DND-41 (cell line): ENCODE measurements at regions not wholly inside any gene's neighbourhood (a gene's known extent, or its start where the extent isn't known, plus 50 kb on each side); places are given as distances from the start of the nearest gene placed in this dataset.

Source experiments
- ATAC-seq: fragments of 200-7000 bp; cut with Tn5 transposase; 3 replicates; pipeline ENCODE4 v1.9.1; 2021; ENCODE audit warnings: low read depth; ENCODE audit not compliant: insufficient read depth
- DNase-seq: peaks from one replicate; pipeline ENCODE4 v3.0.0-alpha.2; 2020
- H2AFZ ChIP-seq: 2 replicates; pipeline ENCODE4 v1.6.0; 2012; ENCODE audit warnings: low read depth, low read length
- H3K27ac ChIP-seq: 2 replicates; pipeline ENCODE4 v1.5.1; 2012; ENCODE audit warnings: low read length, inconsistent platforms
- H3K27me3 ChIP-seq: fragments of 200-600 bp; sonication (generic); 2 replicates; pipeline ENCODE4 v1.6.0; 2012; ENCODE audit warnings: low read length, mild to moderate bottlenecking, inconsistent platforms; ENCODE audit not compliant: insufficient read depth, poor library complexity
- H3K36me3 ChIP-seq: 2 replicates; pipeline ENCODE4 v1.5.1; 2012; ENCODE audit warnings: low read length, inconsistent platforms; ENCODE audit not compliant: insufficient read depth
- H3K4me1 ChIP-seq: 2 replicates; pipeline ENCODE4 v1.5.1; 2012; ENCODE audit warnings: mild to moderate bottlenecking, low read length; ENCODE audit not compliant: insufficient read depth
- H3K4me2 ChIP-seq: 2 replicates; pipeline ENCODE4 v1.6.0; 2012; ENCODE audit warnings: mild to moderate bottlenecking, moderate library complexity, low read length, inconsistent platforms; ENCODE audit not compliant: insufficient read depth
- H3K4me3 ChIP-seq, 2 experiments: fragments of 200-600 bp in 1 of 2; shearing (Covaris generic) in 1 of 2; 2 replicates each; pipeline ENCODE4 v1.5.1; 2012 to 2016; ENCODE audit warnings: inconsistent platforms in 2 of 2, low read length in 2 of 2, mild to moderate bottlenecking in 2 of 2, low read depth in 1 of 2, moderate library complexity in 1 of 2
- H3K79me2 ChIP-seq: 2 replicates; pipeline ENCODE4 v1.6.0; 2012; ENCODE audit warnings: low read length, inconsistent platforms; ENCODE audit not compliant: insufficient read depth
- H3K9ac ChIP-seq: 2 replicates; pipeline ENCODE4 v1.6.0; 2012; ENCODE audit warnings: low read depth, mild to moderate bottlenecking, inconsistent platforms, low read length, moderate library complexity
- H3K9me3 ChIP-seq: 2 replicates; pipeline ENCODE4 v1.5.1; 2012; ENCODE audit warnings: low read length, moderate library complexity, mild to moderate bottlenecking, inconsistent platforms; ENCODE audit not compliant: insufficient read depth, severe bottlenecking
- H4K20me1 ChIP-seq: 2 replicates; pipeline ENCODE4 v1.6.0; 2012; ENCODE audit warnings: low read length; ENCODE audit not compliant: insufficient read depth
- CTCF ChIP-seq: IDR thresholded peaks from 2 replicates; pipeline ENCODE4 v1.5.1; 2012; ENCODE audit warnings: borderline replicate concordance, low read length, moderate library complexity, mild to moderate bottlenecking; ENCODE audit not compliant: poor library complexity, severe bottlenecking; ENCODE audit errors: extremely low read depth
- EZH2 ChIP-seq: IDR thresholded peaks from 3 replicates; pipeline ENCODE4 v1.6.1; 2012; ENCODE audit warnings: borderline replicate concordance, low read depth, mild to moderate bottlenecking, moderate library complexity, low read length, inconsistent platforms; ENCODE audit not compliant: severe bottlenecking

GRCh38 chrX:38890326-38890725, 89.1 kb downstream of the MID1IP1 start:
- Histone ChIP-seq H3K9ac (no peak overlapping the region), H4K20me1 (no peaks in the 10 kb centered on the region), H3K4me2 (no peak overlapping the region), H3K27ac (0 out of 2 replicates have a peak overlapping the region, but pooled peaks have one; percentile 92), H3K36me3 (no peaks in the 10 kb centered on the region), H3K4me3 (no peak overlapping the region), H3K4me1 (peaks cover 28% of the 10 kb centered on the region), H3K79me2 (no peaks in the 10 kb centered on the region), H2AFZ (no peak overlapping the region), H3K9me3 (no peaks in the 10 kb centered on the region), H3K27me3 (no peaks in the 10 kb centered on the region)
- ATAC-seq = no peak
- TF ChIP-seq CTCF = no peak
- no peak for TF ChIP-seq EZH2
- DNase-seq = no peak

GRCh38 chrX:38890963-38891362, 89.7 kb downstream of the MID1IP1 start:
- Histone ChIP-seq H3K36me3 (no peaks in the 10 kb centered on the region), H3K27ac (peak overlapping the region; percentile 92), H3K27me3 (no peaks in the 10 kb centered on the region), H3K9me3 (no peaks in the 10 kb centered on the region), H3K9ac (0 out of 2 replicates have a peak overlapping the region, but pooled peaks have one; percentile 41), H3K4me3 (no peak overlapping the region; a peak in 1 of 4 replicates), H3K79me2 (no peaks in the 10 kb centered on the region), H3K4me1 (peaks cover 24% of the 10 kb centered on the region), H2AFZ (no peak overlapping the region), H3K4me2 (peak overlapping the region; percentile 45; the same call in 1 of the 2 replicates), H4K20me1 (no peaks in the 10 kb centered on the region)
- TF ChIP-seq CTCF (no peak), EZH2 (no peak)
- DNase-seq (no peak), ATAC-seq (no peak)

GRCh38 chrX:38891641-38892413, 90.6 kb downstream of the MID1IP1 start:
- DNase-seq = peak; percentile 74
- Histone ChIP-seq H3K79me2 (no peaks in the 10 kb centered on the region), H3K4me2 (peak overlapping the region; percentile 45), H3K9me3 (no peaks in the 10 kb centered on the region), H3K27me3 (no peaks in the 10 kb centered on the region), H3K4me3 (no peak overlapping the region), H3K9ac (peak overlapping the region; percentile 41), H2AFZ (peak overlapping the region; percentile 61), H4K20me1 (no peaks in the 10 kb centered on the region), H3K36me3 (no peaks in the 10 kb centered on the region), H3K4me1 (peaks cover 26% of the 10 kb centered on the region), H3K27ac (peak overlapping the region; percentile 92)
- ATAC-seq = peak; percentile 99
- TF ChIP-seq EZH2 (no peak), CTCF (no peak)
